CD4-positive, CD25-positive, alpha-beta regulatory T cell (primary cell): ENCODE measurements at regions not wholly inside any gene's neighbourhood (a gene's known extent, or its start where the extent isn't known, plus 50 kb on each side); places are given as distances from the start of the nearest gene placed in this dataset.
"Not testable (repeated sequence)": the region's sequence is repeated elsewhere in the genome, so short reads cannot be mapped to it uniquely, and the experiment has no call there.

Experiments
- ATAC-seq, 2 donors: fragments of 150-1000 bp; cut with Tn5 transposase; one replicate each; pipeline ENCODE4 v1.10.0; 2021; ENCODE audit warnings: low read depth in 2 of 2, moderate number of reproducible peaks in 2 of 2, moderate library complexity in 1 of 2
- DNase-seq, 3 donors: peaks; one replicate each; pipeline versions ENCODE4 v3.0.0 to v3.0.0-alpha.2; 2012 to 2022; ENCODE audit warnings: mixed read lengths in 1 of 3
- H3K27ac ChIP-seq: one replicate; pipeline ENCODE4 v1.7.0; 2013; ENCODE audit warnings: mild to moderate bottlenecking, low read length; ENCODE audit not compliant: insufficient read depth, poor library complexity, severe bottlenecking
- H3K27me3 ChIP-seq: one replicate; pipeline ENCODE4 v1.7.0; 2013; ENCODE audit warnings: low read length; ENCODE audit not compliant: control insufficient read depth, insufficient read depth
- H3K36me3 ChIP-seq: one replicate; pipeline ENCODE4 v1.7.0; 2013; ENCODE audit warnings: mild to moderate bottlenecking, low read length, moderate library complexity; ENCODE audit not compliant: control insufficient read depth, insufficient read depth
- H3K4me1 ChIP-seq: 2 replicates; pipeline ENCODE4 v1.7.0; 2013; ENCODE audit warnings: mild to moderate bottlenecking, low read length; ENCODE audit not compliant: insufficient read depth, control insufficient read depth, poor library complexity, severe bottlenecking
- H3K4me3 ChIP-seq: one replicate; pipeline ENCODE4 v1.7.0; 2013; ENCODE audit warnings: low read depth, mild to moderate bottlenecking, low read length, moderate library complexity
- H3K9me3 ChIP-seq, 2 experiments: 1 replicate in 1 of 2; 2 replicates in 1 of 2; pipeline ENCODE4 v1.7.0; 2013; ENCODE audit warnings: low read length in 2 of 2, mild to moderate bottlenecking in 1 of 2, moderate library complexity in 1 of 2; ENCODE audit not compliant: control insufficient read depth in 2 of 2
- H3K27ac Mint-ChIP-seq, 3 donors: one replicate each; pipeline ENCODE4 v1.8.0; 2020 to 2022; ENCODE audit warnings: mild to moderate bottlenecking in 3 of 3, mixed read lengths in 3 of 3, moderate library complexity in 2 of 3
- H3K27me3 Mint-ChIP-seq: one replicate; pipeline ENCODE4 v1.8.0; 2022; ENCODE audit warnings: mild to moderate bottlenecking, mixed read lengths
- H3K36me3 Mint-ChIP-seq: one replicate; pipeline ENCODE4 v1.8.0; 2020; ENCODE audit warnings: mixed read lengths
- H3K4me1 Mint-ChIP-seq, 4 donors: one replicate each; pipeline ENCODE4 v1.8.0; 2020 to 2022; ENCODE audit warnings: mixed read lengths in 4 of 4, mild to moderate bottlenecking in 1 of 4
- H3K4me3 Mint-ChIP-seq, 4 donors: one replicate each; pipeline ENCODE4 v1.8.0; 2020 to 2022; ENCODE audit warnings: mild to moderate bottlenecking in 4 of 4, mixed read lengths in 4 of 4, moderate library complexity in 3 of 4
- H3K9me3 Mint-ChIP-seq, 7 donors: one replicate each; pipeline ENCODE4 v1.8.0; 2020 to 2022; ENCODE audit warnings: mixed read lengths in 7 of 7, mild to moderate bottlenecking in 3 of 7, moderate library complexity in 2 of 7

DNA sequence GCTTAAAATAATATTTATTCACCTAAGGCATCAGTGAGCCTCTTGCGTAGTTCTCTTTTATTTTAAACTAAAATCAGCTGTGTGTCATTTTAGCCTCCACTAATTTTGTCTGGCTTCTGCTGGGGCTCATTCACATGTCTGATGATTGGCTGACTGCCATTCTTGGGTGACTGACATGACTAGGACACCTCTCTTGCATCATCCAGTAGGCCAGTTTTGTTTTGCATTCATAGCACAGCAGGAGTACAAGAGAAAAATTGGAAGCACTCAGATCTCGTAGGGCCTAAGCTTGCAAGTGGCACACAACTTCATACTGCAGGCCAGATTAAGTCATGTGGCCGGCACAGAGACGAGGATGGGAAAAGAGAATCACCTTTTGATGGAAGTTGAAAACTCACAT is 1226.5 kb downstream of the GALC start:
- H3K27me3 ChIP-seq, result no peaks in the 10 kb centered on the region
- ATAC-seq (no peak), DNase-seq (no peak)
- H3K27ac ChIP-seq, result no peak overlapping the region
- Mint-ChIP-seq H3K4me3 (no peak overlapping the region), H3K4me1 (no peaks in the 10 kb centered on the region), H3K36me3 (no peaks in the 10 kb centered on the region), H3K27ac (no peak overlapping the region), H3K27me3 (no peaks in the 10 kb centered on the region), H3K9me3 (peaks cover 0 to 13% (median 5%) of the 10 kb centered on the region in 7 donors)
- H3K36me3 ChIP-seq, result no peaks in the 10 kb centered on the region
- peaks cover 0 to 3% of the 10 kb centered on the region in 2 experiments for H3K9me3 ChIP-seq
- H3K4me3 ChIP-seq, result no peak overlapping the region
- H3K4me1 ChIP-seq, result no peaks in the 10 kb centered on the region

GRCh38 chr14:86761611-86762010 is 1231.4 kb downstream of the GALC start:
- DNase-seq, result no peak
- H3K36me3 Mint-ChIP-seq, result no peaks in the 10 kb centered on the region

DNA sequence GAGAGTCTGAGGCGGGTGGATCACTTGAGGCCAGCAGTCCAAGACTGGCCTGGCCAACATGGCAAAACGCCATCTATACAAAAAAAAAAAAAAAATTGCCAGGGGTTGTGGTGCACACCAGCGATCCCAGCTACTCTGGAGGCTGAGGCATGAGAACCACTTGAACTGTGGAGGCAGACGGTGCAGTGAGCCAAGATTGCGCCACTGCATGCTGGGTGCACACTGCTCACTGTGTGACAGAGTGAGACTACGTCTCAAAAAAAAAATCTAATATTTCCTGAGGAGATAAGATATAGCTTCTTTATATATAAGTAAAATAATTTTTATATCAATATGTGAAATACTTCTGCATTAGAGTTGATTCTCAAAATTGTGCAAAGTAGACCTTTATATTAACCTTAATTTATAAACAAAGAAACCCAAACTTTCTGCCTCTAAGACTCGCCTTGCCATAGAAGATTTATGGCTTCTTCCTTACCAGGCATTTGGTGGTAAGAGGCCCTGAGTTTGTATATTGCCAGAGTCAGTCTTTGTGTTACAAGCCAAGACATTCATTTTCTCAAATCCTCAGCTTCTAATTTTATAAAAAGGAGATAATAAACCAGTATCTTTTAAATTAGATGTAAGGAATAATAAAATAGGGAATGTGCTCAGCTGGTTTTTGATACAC is 1226.7 kb downstream of the FLRT2 start:
- H3K27ac Mint-ChIP-seq, result no peak overlapping the region
- H3K36me3 Mint-ChIP-seq, result no peaks in the 10 kb centered on the region
- no peaks in the 10 kb centered on the region for H3K27me3 ChIP-seq
- ATAC-seq (no peak), DNase-seq (no peak)
- no peak overlapping the region for H3K4me3 ChIP-seq
- H3K4me3 Mint-ChIP-seq, result no peak overlapping the region
- no peaks in the 10 kb centered on the region for H3K36me3 ChIP-seq
- H3K9me3 ChIP-seq, result peaks cover 0 to 8% of the 10 kb centered on the region in 2 experiments
- H3K27me3 Mint-ChIP-seq, result no peaks in the 10 kb centered on the region
- no peaks in the 10 kb centered on the region for H3K4me1 ChIP-seq
- no peaks in the 10 kb centered on the region for H3K4me1 Mint-ChIP-seq
- H3K27ac ChIP-seq, result no peak overlapping the region
- peaks cover 0 to 28% (median 7%) of the 10 kb centered on the region in 7 donors for H3K9me3 Mint-ChIP-seq

More at GRCh38 chr14:86761611-86762010, 1231.4 kb downstream of the GALC start:
- ATAC-seq, result no peak
- no peaks in the 10 kb centered on the region for H3K27me3 Mint-ChIP-seq
- peaks cover 0 to 3% of the 10 kb centered on the region in 2 experiments for H3K9me3 ChIP-seq
- no peak overlapping the region for H3K4me3 ChIP-seq
- no peak overlapping the region for H3K27ac ChIP-seq
- H3K9me3 Mint-ChIP-seq, result peaks cover 0 to 11% (median 5%) of the 10 kb centered on the region in 7 donors
- no peak overlapping the region for H3K4me3 Mint-ChIP-seq
- no peaks in the 10 kb centered on the region for H3K36me3 ChIP-seq
- H3K27ac Mint-ChIP-seq, result no peak overlapping the region
- H3K4me1 Mint-ChIP-seq, result no peaks in the 10 kb centered on the region
- no peaks in the 10 kb centered on the region for H3K4me1 ChIP-seq
- H3K27me3 ChIP-seq, result no peaks in the 10 kb centered on the region

DNA sequence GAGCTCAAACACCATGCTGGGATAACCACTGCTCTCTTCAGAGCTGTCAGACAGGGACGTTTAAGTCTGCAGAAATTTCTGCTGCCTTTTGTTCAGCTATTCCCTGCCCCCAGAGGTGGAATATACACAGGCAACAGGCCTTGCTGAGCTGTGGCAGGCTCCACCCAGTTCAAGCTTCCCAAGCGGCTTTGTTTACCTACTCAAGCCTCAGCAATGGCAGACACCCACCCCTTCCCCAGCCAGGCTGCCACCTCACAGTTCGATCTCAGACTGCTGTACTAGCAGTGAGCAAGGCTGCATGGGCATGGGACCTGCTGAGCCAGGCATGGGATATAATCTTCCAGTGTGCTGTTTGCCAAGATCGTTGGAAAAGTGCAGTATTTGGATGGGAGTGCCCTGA is 1220.5 kb downstream of the FLRT2 start:
- not testable (repeated sequence) for H3K4me3 ChIP-seq, H3K27me3 Mint-ChIP-seq, H3K36me3 ChIP-seq, H3K9me3 ChIP-seq, H3K4me1 Mint-ChIP-seq, DNase-seq, H3K27ac Mint-ChIP-seq, H3K4me3 Mint-ChIP-seq, H3K36me3 Mint-ChIP-seq, H3K4me1 ChIP-seq, H3K27ac ChIP-seq, H3K27me3 ChIP-seq, ATAC-seq
- peaks cover 0 to 49% (median 15%) of the 10 kb centered on the region in 7 donors for H3K9me3 Mint-ChIP-seq

- ATAC-seq (no peak), DNase-seq (no peak)
- Mint-ChIP-seq H3K27me3 (no peaks in the 10 kb centered on the region), H3K36me3 (no peaks in the 10 kb centered on the region), H3K4me3 (no peak overlapping the region), H3K4me1 (no peaks in the 10 kb centered on the region), H3K9me3 (peaks cover 0 to 29% (median 2%) of the 10 kb centered on the region in 7 donors), H3K27ac (no peak overlapping the region)
- Histone ChIP-seq H3K4me3 (no peak overlapping the region), H3K27me3 (no peaks in the 10 kb centered on the region), H3K9me3 (peaks cover 0 to 8% of the 10 kb centered on the region in 2 experiments), H3K27ac (no peak overlapping the region), H3K36me3 (no peaks in the 10 kb centered on the region), H3K4me1 (no peaks in the 10 kb centered on the region)
These were observed 1209.8 kb downstream of the FLRT2 start for GRCh38 chr14:86739761-86740160.

GRCh38 chr14:86731427-86731826 is 1201.5 kb downstream of the FLRT2 start:
- H3K9me3 Mint-ChIP-seq, H3K27ac Mint-ChIP-seq, H3K9me3 ChIP-seq, DNase-seq, H3K4me1 Mint-ChIP-seq, H3K36me3 ChIP-seq, H3K4me3 Mint-ChIP-seq, H3K27ac ChIP-seq, H3K4me1 ChIP-seq, H3K27me3 ChIP-seq, H3K4me3 ChIP-seq, H3K36me3 Mint-ChIP-seq, H3K27me3 Mint-ChIP-seq, ATAC-seq: not testable (repeated sequence)

DNA sequence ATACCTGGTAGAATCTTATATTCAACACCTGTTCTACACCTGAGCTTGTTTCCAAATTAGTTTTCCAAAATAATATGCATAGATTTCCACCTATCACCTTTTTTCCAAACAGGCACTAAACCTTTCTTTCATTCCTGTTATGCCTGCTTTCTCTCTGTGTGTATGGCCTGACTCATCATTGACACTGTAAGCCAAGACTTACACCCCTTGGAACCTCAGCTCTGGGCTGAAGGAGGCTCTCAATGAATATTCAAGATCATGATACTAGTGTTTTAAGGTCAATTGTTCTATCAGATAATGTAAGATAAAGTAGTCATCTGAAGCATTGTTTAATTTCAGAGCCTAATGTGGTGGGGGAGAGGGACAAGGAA is 1193.3 kb downstream of the FLRT2 start:
- H3K27me3 ChIP-seq, result no peaks in the 10 kb centered on the region
- peak overlapping the region in 1 of 3 donors; percentile 19 for H3K27ac Mint-ChIP-seq
- no peaks in the 10 kb centered on the region for H3K36me3 Mint-ChIP-seq
- H3K36me3 ChIP-seq, result no peaks in the 10 kb centered on the region
- no peaks in the 10 kb centered on the region for H3K4me1 Mint-ChIP-seq
- ATAC-seq, result no peak
- DNase-seq, result no peak
- no peak overlapping the region for H3K4me3 Mint-ChIP-seq
- H3K27me3 Mint-ChIP-seq, result no peaks in the 10 kb centered on the region
- no peak overlapping the region for H3K4me3 ChIP-seq
- H3K9me3 ChIP-seq, result peaks cover 2 to 8% of the 10 kb centered on the region in 2 experiments
- H3K9me3 Mint-ChIP-seq, result peaks cover 3 to 17% (median 11%) of the 10 kb centered on the region in 7 donors
- H3K4me1 ChIP-seq, result no peaks in the 10 kb centered on the region
- H3K27ac ChIP-seq, result no peak overlapping the region

GRCh38 chr14:86722612-86723253 is 1192.8 kb downstream of the FLRT2 start:
- H3K9me3 Mint-ChIP-seq, result peaks cover 3 to 17% (median 10%) of the 10 kb centered on the region in 7 donors
- no peak for DNase-seq
- no peaks in the 10 kb centered on the region for H3K36me3 Mint-ChIP-seq
- no peaks in the 10 kb centered on the region for H3K27me3 Mint-ChIP-seq
- Histone ChIP-seq H3K36me3 (no peaks in the 10 kb centered on the region), H3K4me3 (no peak overlapping the region), H3K4me1 (no peaks in the 10 kb centered on the region), H3K27ac (no peak overlapping the region), H3K9me3 (peaks cover 2 to 8% of the 10 kb centered on the region in 2 experiments), H3K27me3 (no peaks in the 10 kb centered on the region)
- H3K4me1 Mint-ChIP-seq, result no peaks in the 10 kb centered on the region
- no peak for ATAC-seq
- H3K4me3 Mint-ChIP-seq, result no peak overlapping the region
- no peak overlapping the region for H3K27ac Mint-ChIP-seq
